ENCODE measurements at regions not wholly inside any gene's neighbourhood (a gene's known extent, or its start where the extent isn't known, plus 50 kb on each side); places are given as distances from the start of the nearest gene placed in this dataset.

GRCh38 chr3:146967783-146968182 lies 362.6 kb upstream of the PLSCR5 start:
- H3K4me3 Mint-ChIP-seq: no peak overlapping the region
- H3K27ac Mint-ChIP-seq: no peak overlapping the region
- H3K4me1 Mint-ChIP-seq: no peaks in the 10 kb centered on the region
- TF ChIP-seq CTCF (IDR thresholded peaks at IDR 0.05): no peak
- peaks cover 3% of the 10 kb centered on the region for H3K9me3 Mint-ChIP-seq
- DNase-seq: no peak
- H3K36me3 Mint-ChIP-seq (ENCODE audit: low read depth): no peaks in the 10 kb centered on the region
- no peaks in the 10 kb centered on the region for H3K27me3 Mint-ChIP-seq (ENCODE audit: low read depth, poor library complexity)

DNA sequence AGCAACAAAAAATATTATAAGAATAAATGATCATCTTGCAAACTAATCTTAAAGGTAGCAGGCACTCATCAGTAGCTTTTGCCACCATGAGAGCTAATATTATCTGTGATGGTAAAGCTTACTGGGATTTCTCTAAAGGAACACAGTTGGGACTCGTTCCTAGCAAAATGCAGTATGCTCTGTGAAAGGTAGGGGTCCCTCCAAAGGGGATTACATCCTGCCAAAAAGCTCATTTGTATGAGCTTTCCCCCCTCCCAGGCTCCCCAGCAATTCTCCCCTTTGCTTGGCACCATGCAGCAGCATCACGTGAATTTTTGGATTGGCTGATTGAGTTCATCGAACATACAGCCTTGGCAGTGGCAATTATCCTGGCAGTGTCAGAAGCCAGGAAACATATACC lies 361.0 kb upstream of the PLSCR5 start:
- no peak for TF ChIP-seq CTCF (IDR thresholded peaks at IDR 0.05)
- no peaks in the 10 kb centered on the region for H3K27me3 Mint-ChIP-seq (ENCODE audit: low read depth, poor library complexity)

GRCh38 chr3:146953511-146953981 lies 348.4 kb upstream of the PLSCR5 start:
- Mint-ChIP-seq H3K27ac (peak overlapping the region; percentile 81), H3K4me3 (no peak overlapping the region), H3K36me3 (ENCODE audit: low read depth) (no peaks in the 10 kb centered on the region), H3K9me3 (no peaks in the 10 kb centered on the region), H3K4me1 (peaks cover 6% of the 10 kb centered on the region), H3K27me3 (ENCODE audit: low read depth, poor library complexity) (no peaks in the 10 kb centered on the region)
- TF ChIP-seq CTCF (IDR thresholded peaks at IDR 0.05): no peak
- no peak for DNase-seq

More for the DNA sequence above, 361.0 kb upstream of the PLSCR5 start:
- H3K9me3 Mint-ChIP-seq: peaks cover 8% of the 10 kb centered on the region
- DNase-seq: no peak
- no peaks in the 10 kb centered on the region for H3K36me3 Mint-ChIP-seq (ENCODE audit: low read depth)
- no peak overlapping the region for H3K27ac Mint-ChIP-seq
- no peaks in the 10 kb centered on the region for H3K4me1 Mint-ChIP-seq
- no peak overlapping the region for H3K4me3 Mint-ChIP-seq

DNA sequence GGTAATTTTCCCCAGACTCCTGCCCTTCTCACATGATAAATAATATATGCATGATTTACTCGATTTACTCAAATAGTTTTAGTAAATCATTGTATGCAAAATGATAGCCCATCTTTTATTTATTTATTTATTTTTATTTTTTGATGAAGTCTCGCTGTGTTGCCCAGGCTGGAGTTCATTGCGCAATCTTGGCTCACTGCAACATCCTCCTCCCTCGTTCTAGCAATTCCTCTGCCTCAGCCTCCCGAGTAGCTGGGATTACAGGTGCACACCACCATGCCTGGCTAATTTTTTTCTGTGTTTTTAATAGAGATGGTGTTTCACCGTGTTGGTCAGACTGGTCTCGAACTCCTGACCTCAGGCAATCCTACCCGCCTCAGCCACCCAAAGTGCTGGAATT lies 343.8 kb upstream of the PLSCR5 start:
- DNase-seq: no peak
- no peaks in the 10 kb centered on the region for H3K9me3 Mint-ChIP-seq
- no peak for TF ChIP-seq CTCF (IDR thresholded peaks at IDR 0.05)
- H3K27me3 Mint-ChIP-seq (ENCODE audit: low read depth, poor library complexity): no peaks in the 10 kb centered on the region
- peaks cover 6% of the 10 kb centered on the region for H3K4me1 Mint-ChIP-seq
- H3K4me3 Mint-ChIP-seq: no peak overlapping the region
- H3K36me3 Mint-ChIP-seq (ENCODE audit: low read depth): no peaks in the 10 kb centered on the region
- H3K27ac Mint-ChIP-seq: no peak overlapping the region

DNA sequence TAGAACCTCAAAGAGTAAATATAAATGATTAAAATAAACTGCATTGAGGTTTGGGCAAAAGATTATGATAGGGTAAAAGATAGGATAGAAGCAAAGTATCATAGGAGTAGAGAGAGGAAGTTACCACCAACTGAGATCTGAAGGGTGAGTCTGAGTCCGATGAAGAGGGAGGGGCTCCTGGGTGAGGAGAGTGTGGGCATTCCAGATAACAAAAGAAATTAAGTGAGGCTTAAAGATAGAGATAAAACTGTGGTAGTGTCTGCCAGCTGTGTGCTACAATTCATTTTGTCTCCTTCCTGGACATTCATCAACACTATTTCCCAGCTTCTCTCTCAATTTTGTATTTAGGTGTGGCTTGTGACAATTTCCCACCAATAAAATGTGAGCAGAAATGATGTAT lies 343.0 kb upstream of the PLSCR5 start:
- Mint-ChIP-seq H3K27me3 (ENCODE audit: low read depth, poor library complexity) (no peaks in the 10 kb centered on the region), H3K4me1 (peaks cover 1% of the 10 kb centered on the region), H3K9me3 (no peaks in the 10 kb centered on the region), H3K36me3 (ENCODE audit: low read depth) (no peaks in the 10 kb centered on the region), H3K27ac (no peak overlapping the region), H3K4me3 (no peak overlapping the region)
- DNase-seq: no peak
- no peak for TF ChIP-seq CTCF (IDR thresholded peaks at IDR 0.05)

- no peak for TF ChIP-seq CTCF (IDR thresholded peaks at IDR 0.05)
These were observed 324.6 kb upstream of the PLSCR5 start for GRCh38 chr3:146929696-146930095.

More at GRCh38 chr3:146929696-146930095, 324.6 kb upstream of the PLSCR5 start:
- H3K4me1 Mint-ChIP-seq: no peaks in the 10 kb centered on the region
- no peaks in the 10 kb centered on the region for H3K36me3 Mint-ChIP-seq (ENCODE audit: low read depth)
- no peak overlapping the region for H3K4me3 Mint-ChIP-seq
- H3K27me3 Mint-ChIP-seq (ENCODE audit: low read depth, poor library complexity): no peaks in the 10 kb centered on the region
- no peak overlapping the region for H3K27ac Mint-ChIP-seq
- DNase-seq: no peak
- no peaks in the 10 kb centered on the region for H3K9me3 Mint-ChIP-seq

Data from nephron progenitor cell (in vitro differentiated cells).